Stimulated activated naive CD8-positive, alpha-beta T cell treated with anti-CD3 and anti-CD28 coated beads, Interleukin-15, amount 100 ng/mL, for 72 hours (primary cell): ENCODE measurements at regions not wholly inside any gene's neighbourhood (a gene's known extent, or its start where the extent isn't known, plus 50 kb on each side); places are given as distances from the start of the nearest gene placed in this dataset.

Source experiments
- ATAC-seq: fragments of 150-1000 bp; cut with Tn5 transposase; 2 replicates; pipeline ENCODE4 v1.10.0; 2021; ENCODE audit warnings: mild to moderate bottlenecking, moderate library complexity
- DNase-seq, 2 donors: peaks; one replicate each; pipeline ENCODE4 v3.0.0; 2021 to 2022
- H3K27ac Mint-ChIP-seq, 2 donors: one replicate each; pipeline ENCODE4 v1.8.0; 2022; ENCODE audit warnings: mild to moderate bottlenecking in 2 of 2, mixed read lengths in 2 of 2, moderate library complexity in 2 of 2
- H3K27me3 Mint-ChIP-seq: one replicate; pipeline ENCODE4 v1.8.0; 2022; ENCODE audit warnings: mixed read lengths
- H3K4me1 Mint-ChIP-seq: one replicate; pipeline ENCODE4 v1.8.0; 2022; ENCODE audit warnings: mild to moderate bottlenecking, mixed read lengths
- H3K4me3 Mint-ChIP-seq, 2 donors: one replicate each; pipeline ENCODE4 v1.8.0; 2022; ENCODE audit warnings: mild to moderate bottlenecking in 2 of 2, mixed read lengths in 2 of 2, moderate library complexity in 1 of 2
- H3K9me3 Mint-ChIP-seq, 2 donors: one replicate each; pipeline ENCODE4 v1.8.0; 2022; ENCODE audit warnings: mixed read lengths in 2 of 2

DNA sequence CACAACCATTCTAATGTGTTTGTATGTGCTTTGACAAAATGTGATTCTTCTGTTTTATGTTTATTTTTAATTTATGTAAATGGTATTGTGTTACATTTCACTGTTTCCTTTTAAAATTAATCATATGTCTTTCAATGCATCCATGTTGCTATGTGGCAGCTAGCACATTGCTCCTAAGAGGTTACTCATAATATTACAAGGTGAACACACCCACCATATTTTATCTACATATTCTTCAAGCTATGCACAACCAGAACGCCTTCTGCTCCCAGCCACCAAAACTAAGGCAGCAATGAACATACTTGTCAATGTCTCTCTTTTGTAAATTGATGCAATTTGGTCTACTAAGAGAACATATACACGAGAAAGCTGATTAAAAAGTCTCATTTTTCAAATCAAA lies 160.6 kb upstream of the OSR1 start:
- H3K27me3 Mint-ChIP-seq: peaks cover 11% of the 10 kb centered on the region
- H3K27ac Mint-ChIP-seq: no peak overlapping the region
- ATAC-seq (no peak), DNase-seq (no peak)
- no peaks in the 10 kb centered on the region for H3K9me3 Mint-ChIP-seq
- H3K4me1 Mint-ChIP-seq: no peaks in the 10 kb centered on the region
- H3K4me3 Mint-ChIP-seq: no peak overlapping the region

DNA sequence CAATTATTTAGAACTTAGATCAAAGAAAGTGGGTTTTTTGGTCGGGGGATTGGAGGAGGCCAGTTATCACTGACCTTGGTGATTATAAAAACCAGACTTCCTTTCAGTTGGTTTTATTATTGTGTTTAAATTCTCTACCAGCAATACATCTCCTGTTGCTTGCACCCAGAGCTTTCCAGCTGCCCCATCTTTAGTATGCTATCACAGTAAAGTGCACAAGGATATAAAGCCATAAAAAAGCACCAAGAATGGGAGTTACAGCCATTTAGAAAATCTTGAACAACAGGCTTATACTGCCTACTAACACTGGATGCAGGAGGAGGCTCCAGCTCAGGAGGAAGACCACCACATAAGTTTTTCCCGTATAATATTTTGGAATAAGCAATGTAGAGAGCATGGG lies 148.7 kb upstream of the OSR1 start:
- Mint-ChIP-seq H3K4me1 (no peaks in the 10 kb centered on the region), H3K4me3 (no peak overlapping the region), H3K27me3 (peaks cover 54% of the 10 kb centered on the region), H3K27ac (no peak overlapping the region), H3K9me3 (peaks cover 7 to 8% of the 10 kb centered on the region in 2 donors)
- no peak for DNase-seq
- ATAC-seq: no peak

- Mint-ChIP-seq H3K27ac (peak overlapping the region in 1 of 2 donors; percentile 95), H3K4me1 (no peaks in the 10 kb centered on the region), H3K27me3 (peaks cover 47% of the 10 kb centered on the region), H3K9me3 (peaks cover 7 to 8% of the 10 kb centered on the region in 2 donors), H3K4me3 (no peak overlapping the region)
- no peak for DNase-seq
- ATAC-seq: no peak
Observed at GRCh38 chr2:19505199-19506136, 147.0 kb upstream of the OSR1 start.

DNA sequence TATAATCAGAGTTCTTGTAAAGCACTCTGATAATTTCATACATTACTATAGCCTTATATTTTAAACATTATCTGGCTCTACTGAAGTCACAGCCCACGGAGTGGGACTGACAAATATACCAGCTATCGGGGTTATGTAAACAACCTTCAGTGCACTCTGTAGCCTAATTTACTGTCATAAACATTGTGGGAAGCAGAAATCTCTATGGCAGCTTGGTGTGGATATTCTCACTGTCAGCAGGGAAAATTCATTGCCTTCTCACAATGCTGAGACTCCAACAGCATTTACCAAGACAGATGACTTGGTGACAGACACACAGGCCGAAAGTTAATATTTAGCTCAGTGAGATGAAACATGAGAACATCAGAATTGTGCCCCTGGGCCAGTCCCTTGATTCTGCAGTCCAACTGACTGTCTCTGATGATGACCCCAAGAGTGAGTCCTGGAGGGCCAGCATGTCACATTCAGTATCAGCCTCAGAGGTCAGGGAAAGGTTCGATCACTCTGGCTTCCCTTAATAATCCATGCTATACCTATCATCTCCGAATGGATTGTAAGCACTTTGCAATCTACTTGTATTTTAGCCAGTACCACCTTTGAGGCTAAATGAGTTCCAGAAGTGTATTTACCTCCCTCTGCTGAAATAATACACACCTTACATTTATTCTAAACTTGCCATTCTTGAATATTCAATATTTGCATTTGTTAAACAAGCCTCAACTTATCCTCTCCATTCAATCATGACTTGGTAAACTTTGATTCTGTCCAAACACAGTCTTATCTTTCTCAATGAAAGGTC lies 146.2 kb upstream of the OSR1 start:
- H3K4me3 Mint-ChIP-seq: no peak overlapping the region
- H3K27me3 Mint-ChIP-seq: peaks cover 45% of the 10 kb centered on the region
- DNase-seq (no peak), ATAC-seq (no peak)
- no peak overlapping the region for H3K27ac Mint-ChIP-seq
- no peaks in the 10 kb centered on the region for H3K4me1 Mint-ChIP-seq
- peaks cover 7 to 8% of the 10 kb centered on the region in 2 donors for H3K9me3 Mint-ChIP-seq

- Mint-ChIP-seq H3K9me3 (peaks cover 7 to 8% of the 10 kb centered on the region in 2 donors), H3K4me1 (no peaks in the 10 kb centered on the region), H3K27ac (no peak overlapping the region), H3K27me3 (peaks cover 48% of the 10 kb centered on the region), H3K4me3 (no peak overlapping the region)
- ATAC-seq (no peak), DNase-seq (no peak)
Observed at GRCh38 chr2:19503915-19504314, 145.5 kb upstream of the OSR1 start.

GRCh38 chr2:19503406-19503805 lies 145.0 kb upstream of the OSR1 start:
- Mint-ChIP-seq H3K4me1 (no peaks in the 10 kb centered on the region), H3K4me3 (no peak overlapping the region), H3K9me3 (peaks cover 7 to 8% of the 10 kb centered on the region in 2 donors), H3K27me3 (peaks cover 53% of the 10 kb centered on the region), H3K27ac (peak overlapping the region in 1 of 2 donors; percentile 66)
- DNase-seq (no peak), ATAC-seq (no peak)

DNA sequence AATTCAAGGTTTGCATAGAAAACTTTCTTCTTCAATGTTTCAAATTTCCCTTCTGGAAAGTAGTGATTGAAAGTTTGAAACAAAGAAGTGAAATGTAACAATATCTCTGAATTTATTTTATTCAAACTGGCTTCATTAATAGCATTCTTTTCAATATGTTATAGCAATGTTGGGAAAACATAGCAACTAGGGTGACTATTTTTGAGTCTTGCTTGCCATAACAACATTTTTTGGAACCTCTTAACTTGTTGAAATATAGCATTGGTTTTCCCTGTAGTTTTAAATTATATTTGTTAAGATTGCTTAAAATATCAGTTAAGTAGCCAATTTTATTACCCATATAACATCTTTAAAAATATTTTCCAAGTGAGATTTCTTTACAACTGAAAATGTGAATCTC lies 141.7 kb upstream of the OSR1 start:
- ATAC-seq (no peak), DNase-seq (no peak)
- H3K4me1 Mint-ChIP-seq: no peaks in the 10 kb centered on the region
- peaks cover 34% of the 10 kb centered on the region for H3K27me3 Mint-ChIP-seq
- H3K27ac Mint-ChIP-seq: no peak overlapping the region
- peaks cover 7 to 8% of the 10 kb centered on the region in 2 donors for H3K9me3 Mint-ChIP-seq
- H3K4me3 Mint-ChIP-seq: no peak overlapping the region

DNA sequence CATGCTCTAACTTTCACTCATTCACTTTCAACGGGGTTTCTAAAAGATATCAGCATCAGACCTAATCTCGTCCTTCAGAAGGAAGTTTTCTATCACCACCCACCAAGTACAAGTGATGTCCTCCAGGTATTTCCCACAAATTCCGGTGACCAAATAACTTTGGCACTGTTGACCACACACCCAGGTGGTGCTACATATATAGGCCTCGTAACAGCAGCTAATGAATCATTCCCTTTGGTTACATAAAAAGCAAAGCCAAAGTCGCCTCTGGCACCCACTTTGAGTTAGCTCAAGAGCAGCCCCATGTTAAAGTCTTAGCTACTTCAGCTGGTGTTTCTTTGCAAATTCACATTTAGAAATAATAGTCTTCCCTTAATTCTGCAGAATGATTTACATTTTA lies 138.2 kb upstream of the OSR1 start:
- ATAC-seq: no peak

GRCh38 chr2:19494241-19494640 lies 135.8 kb upstream of the OSR1 start:
- H3K4me1 Mint-ChIP-seq: no peaks in the 10 kb centered on the region
- H3K4me3 Mint-ChIP-seq: no peak overlapping the region
- ATAC-seq (no peak), DNase-seq (no peak)
- peak overlapping the region in 1 of 2 donors; percentile 64 for H3K27ac Mint-ChIP-seq
- peaks cover 61% of the 10 kb centered on the region for H3K27me3 Mint-ChIP-seq
- no peaks in the 10 kb centered on the region for H3K9me3 Mint-ChIP-seq

More for the DNA sequence above, 138.2 kb upstream of the OSR1 start:
- no peaks in the 10 kb centered on the region for H3K9me3 Mint-ChIP-seq
- no peak overlapping the region for H3K4me3 Mint-ChIP-seq
- DNase-seq: no peak
- peak overlapping the region in 1 of 2 donors; percentile 59 for H3K27ac Mint-ChIP-seq
- H3K4me1 Mint-ChIP-seq: no peaks in the 10 kb centered on the region
- H3K27me3 Mint-ChIP-seq: peaks cover 41% of the 10 kb centered on the region

DNA sequence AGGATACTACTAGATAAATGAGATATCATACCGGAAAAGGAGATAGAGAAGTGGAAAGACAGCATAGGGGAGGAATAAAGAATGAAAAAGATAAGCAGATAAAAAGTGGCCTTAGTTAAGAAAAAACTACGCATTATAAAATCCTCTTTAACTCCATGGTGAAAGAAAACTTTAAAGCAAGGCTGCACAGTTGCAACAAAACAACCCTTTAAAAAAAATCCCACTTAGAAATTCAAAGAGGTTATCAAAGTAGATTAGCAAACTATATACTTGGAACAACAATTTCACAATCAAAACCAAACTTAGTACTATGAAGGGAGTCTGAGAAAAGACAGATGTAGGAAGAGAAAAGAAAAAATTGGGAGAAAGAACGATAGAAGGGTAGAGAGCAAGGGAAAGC lies 133.4 kb upstream of the OSR1 start:
- Mint-ChIP-seq H3K27ac (peak overlapping the region in 1 of 2 donors; percentile 30), H3K4me3 (no peak overlapping the region), H3K9me3 (peaks cover 0 to 13% of the 10 kb centered on the region in 2 donors), H3K27me3 (peaks cover 55% of the 10 kb centered on the region), H3K4me1 (peaks cover 8% of the 10 kb centered on the region)
- ATAC-seq (no peak), DNase-seq (no peak)

- peaks cover 59% of the 10 kb centered on the region for H3K27me3 Mint-ChIP-seq
- H3K9me3 Mint-ChIP-seq: peaks cover 0 to 13% of the 10 kb centered on the region in 2 donors
- H3K27ac Mint-ChIP-seq: no peak overlapping the region
Observed at GRCh38 chr2:19490846-19491435, 132.5 kb upstream of the OSR1 start.

DNA sequence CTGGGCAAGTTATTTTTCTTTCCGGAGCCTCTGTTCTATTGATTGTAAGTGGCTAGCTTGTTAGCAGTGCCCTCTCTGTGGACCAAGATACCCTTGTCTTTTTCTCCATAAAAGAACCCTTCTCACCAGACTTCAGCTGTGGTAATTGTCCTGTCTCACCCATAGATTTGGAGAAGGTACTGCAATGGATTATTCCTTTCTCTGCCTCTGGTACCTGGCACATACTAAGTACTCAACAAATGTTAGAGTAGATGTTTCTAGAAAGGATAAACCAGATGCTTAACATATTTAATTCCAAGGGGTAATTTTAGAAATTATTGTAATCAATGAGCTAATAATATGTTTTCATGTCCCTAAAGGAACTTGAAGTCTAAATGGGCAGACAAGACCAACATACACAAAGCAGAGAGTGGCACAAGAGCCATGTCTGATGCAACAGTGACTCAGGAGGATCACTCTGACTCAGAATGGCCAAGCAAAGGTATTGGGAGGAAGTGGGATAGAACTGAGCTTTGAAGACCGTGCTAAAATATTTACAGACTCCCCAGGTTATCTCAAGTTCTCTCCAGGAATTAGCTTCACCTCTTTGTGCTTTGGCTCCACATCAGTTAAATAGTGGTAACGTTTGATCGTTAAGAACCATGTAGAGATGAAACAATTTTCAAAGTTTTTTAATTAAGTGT lies 129.7 kb upstream of the OSR1 start:
- peaks cover 0 to 13% of the 10 kb centered on the region in 2 donors for H3K9me3 Mint-ChIP-seq
- H3K27ac Mint-ChIP-seq: peak overlapping the region; percentile 34 to 86
- peak; percentile 4 to 54 for DNase-seq
- peaks cover 62% of the 10 kb centered on the region for H3K27me3 Mint-ChIP-seq
- peaks cover 8% of the 10 kb centered on the region for H3K4me1 Mint-ChIP-seq
- peak overlapping the region in 1 of 2 donors; percentile 6 for H3K4me3 Mint-ChIP-seq
- ATAC-seq: peak; percentile 98

More at GRCh38 chr2:19490846-19491435, 132.5 kb upstream of the OSR1 start:
- DNase-seq (no peak), ATAC-seq (no peak)
- Mint-ChIP-seq H3K4me1 (peaks cover 8% of the 10 kb centered on the region), H3K4me3 (no peak overlapping the region)

GRCh38 chr2:19484736-19485135 lies 126.3 kb upstream of the OSR1 start:
- DNase-seq (no peak), ATAC-seq (no peak)
- H3K27ac Mint-ChIP-seq: no peak overlapping the region
- H3K9me3 Mint-ChIP-seq: peaks cover 0 to 18% of the 10 kb centered on the region in 2 donors
- no peak overlapping the region for H3K4me3 Mint-ChIP-seq
- peaks cover 8% of the 10 kb centered on the region for H3K4me1 Mint-ChIP-seq
- H3K27me3 Mint-ChIP-seq: peaks cover 35% of the 10 kb centered on the region

DNA sequence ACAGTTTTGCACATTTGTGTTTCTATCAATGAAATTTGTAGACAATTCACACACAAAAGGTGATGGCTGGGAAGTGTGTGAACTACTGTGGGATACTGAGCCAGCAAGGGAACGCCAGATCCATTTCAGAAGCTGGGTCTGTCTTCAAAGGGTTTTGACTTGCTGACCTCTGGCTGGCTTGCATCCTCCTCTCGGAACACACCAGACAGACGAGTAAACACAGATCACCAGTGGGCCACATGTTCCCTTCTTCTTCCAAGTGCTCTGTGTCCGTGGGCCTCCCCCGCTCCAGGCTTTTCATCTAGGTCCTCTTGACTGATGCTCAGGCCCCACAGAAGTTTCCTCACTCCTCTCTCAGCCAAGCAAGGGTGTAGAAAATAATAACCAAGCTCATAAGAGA lies 122.2 kb upstream of the OSR1 start:
- DNase-seq (no peak), ATAC-seq (no peak)
- no peak overlapping the region for H3K27ac Mint-ChIP-seq
- peaks cover 56% of the 10 kb centered on the region for H3K27me3 Mint-ChIP-seq
- H3K4me1 Mint-ChIP-seq: no peaks in the 10 kb centered on the region
- no peak overlapping the region for H3K4me3 Mint-ChIP-seq
- peaks cover 5% of the 10 kb centered on the region in 2 donors for H3K9me3 Mint-ChIP-seq

DNA sequence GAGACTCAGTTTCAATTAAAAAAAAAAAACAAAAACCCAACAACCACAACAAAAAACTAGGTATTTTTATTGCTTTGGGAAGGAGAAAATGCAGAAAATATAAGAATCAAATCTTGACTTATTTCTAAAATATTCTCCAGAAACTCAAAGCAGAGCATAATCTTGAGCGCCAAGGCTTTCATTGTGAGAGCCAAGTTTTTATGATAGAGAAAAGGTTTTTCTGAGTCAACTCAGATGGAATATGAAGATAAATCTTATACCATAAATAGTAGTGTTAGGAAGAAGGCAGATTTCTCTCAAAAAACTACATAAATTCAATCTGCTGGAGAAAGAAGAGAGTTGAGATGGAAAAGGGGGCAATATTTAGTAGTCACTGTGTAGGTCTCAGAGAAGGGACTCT lies 121.2 kb upstream of the OSR1 start:
- DNase-seq (no peak), ATAC-seq (no peak)
- no peak overlapping the region for H3K27ac Mint-ChIP-seq
- peaks cover 59% of the 10 kb centered on the region for H3K27me3 Mint-ChIP-seq
- H3K9me3 Mint-ChIP-seq: peaks cover 5% of the 10 kb centered on the region in 2 donors
- H3K4me3 Mint-ChIP-seq: no peak overlapping the region
- no peaks in the 10 kb centered on the region for H3K4me1 Mint-ChIP-seq
